CD14-positive monocyte (primary cell): ENCODE measurements at regions not wholly inside any gene's neighbourhood (a gene's known extent, or its start where the extent isn't known, plus 50 kb on each side); places are given as distances from the start of the nearest gene placed in this dataset.

Experiments
- DNase-seq, 3 donors: peaks; one replicate each; pipeline ENCODE4 v3.0.0-alpha.2; 2011 to 2022
- H2AFZ ChIP-seq: 2 replicates; pipeline ENCODE4 v1.6.0; 2012; ENCODE audit warnings: mild to moderate bottlenecking, low read depth, low read length, inconsistent platforms; ENCODE audit not compliant: insufficient read depth, poor library complexity, severe bottlenecking
- H3K27ac ChIP-seq, 2 donors: 1 replicate in 1 of 2; 2 replicates in 1 of 2; pipeline ENCODE4 v1.5.1; 2012 to 2013; ENCODE audit warnings: low read length in 2 of 2, control low read depth in 1 of 2, inconsistent platforms in 1 of 2, low read depth in 1 of 2, mild to moderate bottlenecking in 1 of 2
- H3K27me3 ChIP-seq, 2 donors: one replicate each; pipeline versions ENCODE4 v1.6.0 to v1.6.1; 2011 to 2013; ENCODE audit warnings: low read length in 2 of 2; ENCODE audit not compliant: control insufficient read depth in 2 of 2, insufficient read depth in 2 of 2
- H3K36me3 ChIP-seq, 2 donors: replicated peaks in 1 of 2; 1 replicate in 1 of 2; 2 replicates in 1 of 2; pipeline versions ENCODE4 v1.5.1 to v1.6.1; 2012 to 2013; ENCODE audit warnings: low read length in 2 of 2, control low read depth in 1 of 2, inconsistent platforms in 1 of 2, mild to moderate bottlenecking in 1 of 2; ENCODE audit not compliant: insufficient read depth in 2 of 2, control insufficient read depth in 1 of 2
- H3K4me1 ChIP-seq, 2 donors: 1 replicate in 1 of 2; 2 replicates in 1 of 2; pipeline versions ENCODE4 v1.5.1 to v1.6.1; 2012 to 2013; ENCODE audit warnings: low read length in 2 of 2, control low read depth in 1 of 2, inconsistent platforms in 1 of 2, mild to moderate bottlenecking in 1 of 2, moderate library complexity in 1 of 2; ENCODE audit not compliant: insufficient read depth in 2 of 2, control insufficient read depth in 1 of 2
- H3K4me2 ChIP-seq: replicated peaks from 2 replicates; pipeline ENCODE3; 2012; ENCODE audit warnings: low read length, moderate library complexity, mild to moderate bottlenecking; ENCODE audit not compliant: poor library complexity, severe bottlenecking; ENCODE audit errors: extremely low read depth
- H3K4me3 ChIP-seq, 3 experiments: fragments of 200-600 bp in 1 of 3; sonication (generic) in 1 of 3; replicated peaks in 1 of 3; 1 replicate in 2 of 3; 2 replicates in 1 of 3; pipeline ENCODE4 v1.5.1; 2011 to 2013; ENCODE audit warnings: low read length in 3 of 3, mild to moderate bottlenecking in 3 of 3, control low read depth in 2 of 3, low read depth in 2 of 3, inconsistent platforms in 1 of 3, moderate library complexity in 1 of 3
- H3K79me2 ChIP-seq: 2 replicates; pipeline ENCODE4 v1.6.0; 2012; ENCODE audit warnings: mild to moderate bottlenecking, control low read depth, inconsistent platforms, low read length, moderate library complexity; ENCODE audit not compliant: insufficient read depth
- H3K9ac ChIP-seq: 2 replicates; pipeline ENCODE4 v1.6.0; 2017; ENCODE audit warnings: low read length, mild to moderate bottlenecking; ENCODE audit not compliant: insufficient read depth, poor library complexity, severe bottlenecking
- H3K9me3 ChIP-seq, 2 donors: replicated peaks in 1 of 2; 1 replicate in 1 of 2; 2 replicates in 1 of 2; pipeline versions ENCODE4 v1.5.1 to v1.6.1; 2012 to 2013; ENCODE audit warnings: low read length in 2 of 2, control low read depth in 1 of 2; ENCODE audit not compliant: control insufficient read depth in 1 of 2, insufficient read depth in 1 of 2
- H4K20me1 ChIP-seq: 2 replicates; pipeline ENCODE4 v1.6.0; 2012; ENCODE audit warnings: mild to moderate bottlenecking, low read length, control low read depth, moderate library complexity; ENCODE audit not compliant: insufficient read depth
- H3K27ac Mint-ChIP-seq, 7 donors: one replicate each; pipeline ENCODE4 v1.8.0; 2020; ENCODE audit warnings: mild to moderate bottlenecking in 7 of 7, mixed read lengths in 7 of 7, moderate library complexity in 6 of 7, inconsistent platforms in 2 of 7
- H3K27me3 Mint-ChIP-seq, 3 donors: one replicate each; pipeline ENCODE4 v1.8.0; 2021 to 2022; ENCODE audit warnings: low read depth in 3 of 3, mild to moderate bottlenecking in 3 of 3, mixed read lengths in 3 of 3, moderate library complexity in 3 of 3, inconsistent platforms in 1 of 3
- H3K36me3 Mint-ChIP-seq, 2 donors: one replicate each; pipeline ENCODE4 v1.8.0; 2020; ENCODE audit warnings: mixed read lengths in 2 of 2, inconsistent platforms in 1 of 2, mild to moderate bottlenecking in 1 of 2
- H3K4me1 Mint-ChIP-seq: one replicate; pipeline ENCODE4 v1.8.0; 2020; ENCODE audit warnings: mild to moderate bottlenecking, mixed read lengths
- H3K4me3 Mint-ChIP-seq, 2 donors: one replicate each; pipeline ENCODE4 v1.8.0; 2020; ENCODE audit warnings: mild to moderate bottlenecking in 2 of 2, mixed read lengths in 2 of 2, moderate library complexity in 1 of 2
- H3K9me3 Mint-ChIP-seq, 7 donors: one replicate each; pipeline ENCODE4 v1.8.0; 2020 to 2022; ENCODE audit warnings: mixed read lengths in 7 of 7, mild to moderate bottlenecking in 6 of 7, moderate library complexity in 6 of 7, inconsistent platforms in 2 of 7
- WGBS: methylation state at CpG from one replicate; pipeline ENCODE4 v1.1.5; 2013; ENCODE audit warnings: missing lambda C conversion rate; ENCODE audit not compliant: insufficient coverage; 5-methylcytosine and 5-hydroxymethylcytosine counted together
- intact Hi-C, 2 donors: fragments of 100-400 bp; cut with micrococcal nuclease; formaldehyde crosslinking; loops; one replicate each; pipeline versions ENCODE4 v1.15.0 to v1.15.1; 2023
- TF ChIP-seq, protein P1 (sequence below): fragments of 200-600 bp; IDR thresholded peaks from one replicate; pipeline ENCODE4 v1.8.0; 2022; ENCODE audit warnings: antibody characterized with exemption, mild to moderate bottlenecking

DNA sequence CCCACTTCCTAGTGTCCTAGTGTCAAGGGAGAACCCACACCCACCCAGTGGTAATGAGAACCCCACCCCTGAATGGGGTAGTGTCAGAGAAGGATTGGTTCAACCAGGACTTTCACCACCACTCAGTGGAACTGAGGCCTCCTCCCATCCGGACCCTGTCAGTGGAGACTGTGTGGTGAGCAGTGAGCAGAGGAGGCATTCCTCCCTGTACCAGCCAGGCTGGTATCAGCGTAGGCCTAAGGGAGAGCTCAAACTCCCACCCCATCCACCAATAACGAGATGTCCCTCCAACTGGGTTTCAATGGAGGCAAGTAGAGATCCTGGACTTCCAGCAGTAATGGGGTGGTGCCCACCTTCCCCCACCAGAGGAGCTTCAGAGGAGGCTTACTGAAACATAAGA lies 1171.4 kb downstream of the TBC1D22A start:
- no peak overlapping the region for H3K27ac Mint-ChIP-seq
- H3K9me3 Mint-ChIP-seq = peaks cover 18 to 37% (median 28%) of the 10 kb centered on the region in 7 donors
- DNase-seq = no peak
- no peaks in the 10 kb centered on the region for H3K36me3 Mint-ChIP-seq
- WGBS = no CpG with 5 or more reads among the region's 3 CpGs
- no peak overlapping the region for H3K9ac ChIP-seq
- no peaks in the 10 kb centered on the region for H4K20me1 ChIP-seq
- no peaks in the 10 kb centered on the region for H3K27me3 ChIP-seq
- no peaks in the 10 kb centered on the region for H3K79me2 ChIP-seq
- H3K4me1 Mint-ChIP-seq = no peaks in the 10 kb centered on the region
- TF ChIP-seq, protein P1, sequence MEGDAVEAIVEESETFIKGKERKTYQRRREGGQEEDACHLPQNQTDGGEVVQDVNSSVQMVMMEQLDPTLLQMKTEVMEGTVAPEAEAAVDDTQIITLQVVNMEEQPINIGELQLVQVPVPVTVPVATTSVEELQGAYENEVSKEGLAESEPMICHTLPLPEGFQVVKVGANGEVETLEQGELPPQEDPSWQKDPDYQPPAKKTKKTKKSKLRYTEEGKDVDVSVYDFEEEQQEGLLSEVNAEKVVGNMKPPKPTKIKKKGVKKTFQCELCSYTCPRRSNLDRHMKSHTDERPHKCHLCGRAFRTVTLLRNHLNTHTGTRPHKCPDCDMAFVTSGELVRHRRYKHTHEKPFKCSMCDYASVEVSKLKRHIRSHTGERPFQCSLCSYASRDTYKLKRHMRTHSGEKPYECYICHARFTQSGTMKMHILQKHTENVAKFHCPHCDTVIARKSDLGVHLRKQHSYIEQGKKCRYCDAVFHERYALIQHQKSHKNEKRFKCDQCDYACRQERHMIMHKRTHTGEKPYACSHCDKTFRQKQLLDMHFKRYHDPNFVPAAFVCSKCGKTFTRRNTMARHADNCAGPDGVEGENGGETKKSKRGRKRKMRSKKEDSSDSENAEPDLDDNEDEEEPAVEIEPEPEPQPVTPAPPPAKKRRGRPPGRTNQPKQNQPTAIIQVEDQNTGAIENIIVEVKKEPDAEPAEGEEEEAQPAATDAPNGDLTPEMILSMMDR = no peak
- H3K4me3 Mint-ChIP-seq = no peak overlapping the region
- no peak overlapping the region for H3K27ac ChIP-seq
- peaks cover 0 to 6% (median 0%) of the 10 kb centered on the region in 3 donors for H3K27me3 Mint-ChIP-seq
- no peak overlapping the region for H3K4me2 ChIP-seq
- no peak overlapping the region for H3K4me3 ChIP-seq
- no peaks in the 10 kb centered on the region for H3K36me3 ChIP-seq
- intact Hi-C loops = no loop called here
- H3K4me1 ChIP-seq = no peaks in the 10 kb centered on the region
- peaks cover 17 to 31% of the 10 kb centered on the region in 2 donors for H3K9me3 ChIP-seq
- H2AFZ ChIP-seq = no peak overlapping the region

GRCh38 chr22:47933226-47933625 lies 1170.8 kb downstream of the TBC1D22A start:
- Histone ChIP-seq H3K27ac (no peak overlapping the region), H3K36me3 (no peaks in the 10 kb centered on the region), H2AFZ (no peak overlapping the region), H4K20me1 (no peaks in the 10 kb centered on the region), H3K4me2 (no peak overlapping the region), H3K9ac (no peak overlapping the region), H3K4me3 (no peak overlapping the region), H3K27me3 (no peaks in the 10 kb centered on the region), H3K9me3 (peaks cover 17 to 31% of the 10 kb centered on the region in 2 donors), H3K79me2 (no peaks in the 10 kb centered on the region), H3K4me1 (no peaks in the 10 kb centered on the region)
- intact Hi-C loops = no loop called here
- H3K4me1 Mint-ChIP-seq = no peaks in the 10 kb centered on the region
- WGBS = 89% methylated on average over 4 of the region's 4 CpGs
- H3K36me3 Mint-ChIP-seq = no peaks in the 10 kb centered on the region
- H3K27ac Mint-ChIP-seq = no peak overlapping the region
- H3K27me3 Mint-ChIP-seq = peaks cover 0 to 6% (median 0%) of the 10 kb centered on the region in 3 donors
- DNase-seq = no peak
- H3K9me3 Mint-ChIP-seq = peaks cover 19 to 37% (median 28%) of the 10 kb centered on the region in 7 donors
- TF ChIP-seq, protein P1 = no peak
- no peak overlapping the region for H3K4me3 Mint-ChIP-seq
